Nephron (organoid): ENCODE measurements at regions not wholly inside any gene's neighbourhood (a gene's known extent, or its start where the extent isn't known, plus 50 kb on each side); places are given as distances from the start of the nearest gene placed in this dataset.
A peak's percentile ranks its signal among the peaks of the same experiment; 100 is the strongest.

Experiments
- H3K27ac Mint-ChIP-seq, 3 experiments: 2 replicates each; pipeline ENCODE4 v1.8.0; 2020; ENCODE audit warnings: mixed read lengths in 3 of 3, mild to moderate bottlenecking in 2 of 3, moderate library complexity in 1 of 3
- H3K27me3 Mint-ChIP-seq: 2 replicates; pipeline ENCODE4 v1.8.0; 2021; ENCODE audit warnings: low read depth, mild to moderate bottlenecking, moderate library complexity, mixed read lengths
- H3K36me3 Mint-ChIP-seq: 2 replicates; pipeline ENCODE4 v1.8.0; 2020; ENCODE audit warnings: low read depth, mixed read lengths
- H3K4me1 Mint-ChIP-seq: 2 replicates; pipeline ENCODE4 v1.8.0; 2020; ENCODE audit warnings: mixed read lengths
- H3K4me3 Mint-ChIP-seq, 3 experiments: 2 replicates each; pipeline ENCODE4 v1.8.0; 2020; ENCODE audit warnings: mild to moderate bottlenecking in 3 of 3, mixed read lengths in 3 of 3, moderate library complexity in 2 of 3
- H3K9me3 Mint-ChIP-seq: 2 replicates; pipeline ENCODE4 v1.8.0; 2020; ENCODE audit warnings: mixed read lengths
- TF ChIP-seq, protein P1 (sequence below), 3 experiments: fragments of 200-600 bp; sonication (generic); IDR thresholded peaks; one replicate each; pipeline ENCODE4 v1.5.0; 2021; ENCODE audit warnings: antibody characterized with exemption in 3 of 3; ENCODE audit not compliant: unreplicated experiment in 3 of 3

DNA sequence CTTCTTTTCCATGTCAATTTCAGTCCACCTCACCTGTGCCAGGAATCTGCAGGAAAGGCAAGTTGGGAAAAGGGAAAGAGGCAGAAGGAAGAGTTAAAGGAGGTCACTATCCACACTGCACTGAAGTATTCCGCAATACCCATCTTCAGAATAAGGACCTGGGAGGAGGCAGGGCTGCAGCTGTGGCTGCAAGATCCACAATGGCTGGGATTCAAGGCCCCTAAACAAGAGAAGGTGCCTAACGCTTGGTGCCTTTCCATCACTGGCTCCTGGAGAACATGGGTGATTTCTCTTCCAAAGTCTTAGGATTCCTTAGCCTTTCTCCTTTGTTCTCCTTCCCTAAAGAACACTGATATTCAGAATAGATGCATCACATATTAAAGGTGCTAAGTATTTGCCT, 204.0 kb downstream of the GRIN2B start:
- H3K27me3 Mint-ChIP-seq: no peaks in the 10 kb centered on the region
- no peak overlapping the region for H3K27ac Mint-ChIP-seq
- no peaks in the 10 kb centered on the region for H3K4me1 Mint-ChIP-seq
- H3K4me3 Mint-ChIP-seq: no peak overlapping the region
- H3K9me3 Mint-ChIP-seq: no peaks in the 10 kb centered on the region
- TF ChIP-seq, protein P1, sequence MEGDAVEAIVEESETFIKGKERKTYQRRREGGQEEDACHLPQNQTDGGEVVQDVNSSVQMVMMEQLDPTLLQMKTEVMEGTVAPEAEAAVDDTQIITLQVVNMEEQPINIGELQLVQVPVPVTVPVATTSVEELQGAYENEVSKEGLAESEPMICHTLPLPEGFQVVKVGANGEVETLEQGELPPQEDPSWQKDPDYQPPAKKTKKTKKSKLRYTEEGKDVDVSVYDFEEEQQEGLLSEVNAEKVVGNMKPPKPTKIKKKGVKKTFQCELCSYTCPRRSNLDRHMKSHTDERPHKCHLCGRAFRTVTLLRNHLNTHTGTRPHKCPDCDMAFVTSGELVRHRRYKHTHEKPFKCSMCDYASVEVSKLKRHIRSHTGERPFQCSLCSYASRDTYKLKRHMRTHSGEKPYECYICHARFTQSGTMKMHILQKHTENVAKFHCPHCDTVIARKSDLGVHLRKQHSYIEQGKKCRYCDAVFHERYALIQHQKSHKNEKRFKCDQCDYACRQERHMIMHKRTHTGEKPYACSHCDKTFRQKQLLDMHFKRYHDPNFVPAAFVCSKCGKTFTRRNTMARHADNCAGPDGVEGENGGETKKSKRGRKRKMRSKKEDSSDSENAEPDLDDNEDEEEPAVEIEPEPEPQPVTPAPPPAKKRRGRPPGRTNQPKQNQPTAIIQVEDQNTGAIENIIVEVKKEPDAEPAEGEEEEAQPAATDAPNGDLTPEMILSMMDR (IDR thresholded peaks at IDR 0.05; ENCODE audit: unreplicated experiment in 3 of 3): no peak
- no peaks in the 10 kb centered on the region for H3K36me3 Mint-ChIP-seq

DNA sequence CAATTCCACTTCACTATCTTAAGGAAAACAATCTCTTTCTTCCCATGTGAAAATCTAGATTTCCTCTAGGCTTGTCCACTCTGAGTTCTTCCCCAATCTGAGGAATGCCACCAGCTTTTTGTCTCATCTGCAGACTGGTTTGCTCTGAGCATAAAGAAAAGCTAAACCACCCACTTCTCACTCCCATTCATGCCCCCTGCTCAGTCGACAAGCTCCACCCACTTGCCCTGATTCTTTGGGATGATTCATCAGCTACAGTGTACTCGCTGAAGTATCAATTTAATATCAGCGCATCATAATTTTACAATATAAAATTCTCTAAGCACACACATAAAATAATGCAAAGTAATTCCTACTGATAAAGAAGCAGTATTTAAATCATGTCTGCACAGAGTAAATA, 209.1 kb downstream of the GRIN2B start:
- no peak overlapping the region for H3K27ac Mint-ChIP-seq
- H3K27me3 Mint-ChIP-seq: no peaks in the 10 kb centered on the region
- TF ChIP-seq, protein P1 (IDR thresholded peaks at IDR 0.05; ENCODE audit: unreplicated experiment in 3 of 3): no peak
- H3K36me3 Mint-ChIP-seq: no peaks in the 10 kb centered on the region
- H3K4me3 Mint-ChIP-seq: no peak overlapping the region
- no peaks in the 10 kb centered on the region for H3K9me3 Mint-ChIP-seq
- H3K4me1 Mint-ChIP-seq: no peaks in the 10 kb centered on the region

DNA sequence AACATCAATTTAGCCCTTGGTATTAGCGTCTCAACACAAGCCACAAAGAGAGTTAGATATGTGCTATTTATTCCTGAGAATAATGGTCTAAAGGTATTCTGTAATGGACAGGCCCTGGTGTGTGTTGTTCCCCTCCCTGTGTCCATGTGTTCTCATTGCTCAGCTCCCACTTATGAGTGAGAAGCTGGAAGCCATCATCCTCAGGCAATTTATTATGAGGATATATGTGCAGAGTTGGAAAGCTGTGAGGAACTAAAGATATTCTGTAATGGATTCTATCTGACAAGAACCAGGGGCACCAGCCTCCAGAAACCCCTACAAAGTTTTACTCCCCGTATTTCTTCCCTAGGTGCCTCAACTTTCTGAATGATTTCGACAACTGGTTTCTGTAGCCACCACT, 210.8 kb downstream of the GRIN2B start:
- Mint-ChIP-seq H3K4me3 (no peak overlapping the region), H3K4me1 (no peaks in the 10 kb centered on the region), H3K36me3 (no peaks in the 10 kb centered on the region), H3K27ac (no peak overlapping the region), H3K9me3 (no peaks in the 10 kb centered on the region), H3K27me3 (no peaks in the 10 kb centered on the region)
- TF ChIP-seq, protein P1 (IDR thresholded peaks at IDR 0.05; ENCODE audit: unreplicated experiment in 3 of 3): no peak

DNA sequence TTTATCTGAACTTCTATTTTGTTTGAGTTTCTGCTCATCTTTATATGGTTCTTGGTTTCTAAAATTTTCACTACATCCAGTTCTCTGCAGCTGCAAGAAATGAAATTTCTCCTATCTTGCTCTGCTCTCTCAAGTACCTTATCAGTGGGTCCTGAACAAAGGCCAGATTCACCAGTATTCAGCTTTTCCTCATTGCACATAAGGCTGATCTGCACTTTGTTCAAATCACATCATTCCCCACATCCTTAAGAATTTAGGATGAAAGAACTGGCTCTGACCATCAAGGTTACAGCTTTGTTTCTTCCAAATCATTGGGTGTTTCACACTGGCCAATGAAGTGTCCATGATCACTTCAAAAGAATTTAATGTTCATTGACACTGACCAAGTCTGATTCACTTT, 211.4 kb downstream of the GRIN2B start:
- no peaks in the 10 kb centered on the region for H3K4me1 Mint-ChIP-seq
- no peaks in the 10 kb centered on the region for H3K27me3 Mint-ChIP-seq
- TF ChIP-seq, protein P1 (IDR thresholded peaks at IDR 0.05; ENCODE audit: unreplicated experiment in 3 of 3): no peak
- H3K9me3 Mint-ChIP-seq: no peaks in the 10 kb centered on the region
- H3K27ac Mint-ChIP-seq: no peak overlapping the region
- H3K36me3 Mint-ChIP-seq: no peaks in the 10 kb centered on the region
- H3K4me3 Mint-ChIP-seq: no peak overlapping the region

DNA sequence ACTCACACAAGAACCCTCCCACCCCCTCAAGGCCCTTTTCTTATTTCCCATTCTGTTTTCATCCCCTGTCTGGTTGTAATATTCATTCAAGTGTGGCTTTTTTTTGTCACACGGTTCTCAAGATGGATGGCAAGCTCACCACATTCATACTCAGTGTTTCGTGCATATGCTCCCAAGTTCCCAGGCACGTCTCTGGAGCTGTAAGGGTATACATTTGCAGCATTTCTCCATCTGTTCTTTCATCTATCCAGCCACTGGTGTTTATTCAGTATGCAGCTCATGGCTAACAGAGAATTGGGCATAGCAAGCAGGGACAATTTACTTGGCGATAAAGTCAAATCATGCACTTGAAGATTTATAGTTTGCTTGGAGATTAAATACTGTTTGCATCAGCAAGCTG, 212.1 kb downstream of the GRIN2B start:
- H3K27me3 Mint-ChIP-seq: no peaks in the 10 kb centered on the region
- H3K9me3 Mint-ChIP-seq: no peaks in the 10 kb centered on the region
- H3K36me3 Mint-ChIP-seq: no peaks in the 10 kb centered on the region
- TF ChIP-seq, protein P1 (IDR thresholded peaks at IDR 0.05; ENCODE audit: unreplicated experiment in 3 of 3): no peak
- H3K4me3 Mint-ChIP-seq: no peak overlapping the region
- H3K27ac Mint-ChIP-seq: peak overlapping the region in 1 of 3 experiments; percentile 36
- H3K4me1 Mint-ChIP-seq: no peaks in the 10 kb centered on the region

DNA sequence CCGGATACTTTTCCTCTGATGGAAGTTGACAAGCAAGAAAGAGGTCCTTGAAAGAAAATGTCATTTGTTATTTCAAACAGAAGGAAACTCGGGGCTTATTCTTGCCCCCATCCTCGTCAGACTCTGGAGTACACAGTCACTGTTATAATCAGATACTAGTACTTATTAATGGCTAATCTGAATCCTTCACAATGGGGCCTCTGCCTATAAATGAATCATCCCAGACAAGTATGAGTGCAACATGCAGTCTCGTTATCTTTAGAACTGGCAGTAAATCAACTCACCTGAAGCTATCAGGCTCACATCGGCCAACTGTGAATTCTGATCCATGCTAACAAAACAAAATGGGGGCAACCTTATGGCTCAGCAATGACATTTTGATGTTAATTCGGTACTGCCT, 216.7 kb downstream of the GRIN2B start:
- TF ChIP-seq, protein P1 (IDR thresholded peaks at IDR 0.05; ENCODE audit: unreplicated experiment in 3 of 3): no peak
- Mint-ChIP-seq H3K36me3 (no peaks in the 10 kb centered on the region), H3K9me3 (no peaks in the 10 kb centered on the region), H3K4me3 (no peak overlapping the region), H3K4me1 (no peaks in the 10 kb centered on the region), H3K27ac (no peak overlapping the region), H3K27me3 (peaks cover under 1% of the 10 kb centered on the region)
